GM23338 (cell line): ENCODE measurements at regions not wholly inside any gene's neighbourhood (a gene's known extent, or its start where the extent isn't known, plus 50 kb on each side); places are given as distances from the start of the nearest gene placed in this dataset.

ENCODE experiments used
- ATAC-seq: fragments of 200-7000 bp; cut with Tn5 transposase; 3 replicates; pipeline ENCODE4 v1.9.1; 2020
- DNase-seq: peaks from one replicate; pipeline ENCODE4 v3.0.0-alpha.2; 2015; ENCODE audit warnings: low spot score
- H2AFZ ChIP-seq: fragments of 200-600 bp; sonication (generic); 2 replicates; pipeline ENCODE4 v1.8.0; 2016; ENCODE audit warnings: antibody characterized with exemption, mild to moderate bottlenecking, moderate library complexity
- H3F3A ChIP-seq: fragments of 200-600 bp; sonication (generic); replicated peaks from 2 replicates; pipeline ENCODE4 v1.8.0; 2017; ENCODE audit warnings: antibody characterized with exemption, mixed run types, low read depth
- H3K27ac ChIP-seq: fragments of 200-600 bp; sonication (generic); 2 replicates; pipeline ENCODE4 v1.6.1; 2016; ENCODE audit warnings: low read depth
- H3K27me3 ChIP-seq: fragments of 200-600 bp; sonication (generic); 2 replicates; pipeline ENCODE4 v1.8.0; 2016; ENCODE audit warnings: mild to moderate bottlenecking, mixed run types, moderate library complexity; ENCODE audit not compliant: insufficient read depth
- H3K36me3 ChIP-seq: fragments of 200-600 bp; sonication (generic); 2 replicates; pipeline ENCODE4 v1.8.0; 2016; ENCODE audit warnings: mild to moderate bottlenecking; ENCODE audit not compliant: insufficient read depth
- H3K4me1 ChIP-seq: fragments of 200-600 bp; sonication (generic); 2 replicates; pipeline ENCODE4 v1.8.0; 2016; ENCODE audit warnings: mild to moderate bottlenecking, moderate library complexity; ENCODE audit not compliant: insufficient read depth
- H3K4me2 ChIP-seq: fragments of 200-600 bp; sonication (generic); 2 replicates; pipeline ENCODE4 v1.7.1; 2017; ENCODE audit warnings: mixed run types
- H3K4me3 ChIP-seq: fragments of 200-600 bp; sonication (generic); 2 replicates; pipeline ENCODE4 v1.6.1; 2016; ENCODE audit warnings: mixed run types
- H3K79me2 ChIP-seq: fragments of 200-600 bp; sonication (generic); replicated peaks from 2 replicates; pipeline ENCODE4 v1.8.0; 2017; ENCODE audit warnings: mild to moderate bottlenecking; ENCODE audit not compliant: insufficient read depth
- H3K9me2 ChIP-seq: fragments of 200-600 bp; sonication (generic); 2 replicates; pipeline ENCODE4 v1.8.0; 2017; ENCODE audit not compliant: insufficient read depth
- H4K20me1 ChIP-seq: fragments of 200-600 bp; sonication (generic); replicated peaks from 2 replicates; pipeline ENCODE4 v1.8.0; 2017; ENCODE audit warnings: mild to moderate bottlenecking; ENCODE audit not compliant: insufficient read depth
- H3K27ac Mint-ChIP-seq: 2 replicates; pipeline ENCODE4 v1.8.0; 2020; ENCODE audit warnings: inconsistent platforms, mild to moderate bottlenecking, moderate library complexity, mixed read lengths
- H3K27me3 Mint-ChIP-seq: 3 replicates; pipeline ENCODE4 v1.8.0; 2022; ENCODE audit warnings: low read depth, mild to moderate bottlenecking, moderate library complexity, mixed read lengths, inconsistent platforms; ENCODE audit not compliant: insufficient read depth, poor library complexity
- H3K36me3 Mint-ChIP-seq: 3 replicates; pipeline ENCODE4 v1.8.0; 2021; ENCODE audit warnings: low read depth, mild to moderate bottlenecking, inconsistent platforms, moderate library complexity, mixed read lengths
- H3K4me1 Mint-ChIP-seq: 3 replicates; pipeline ENCODE4 v1.8.0; 2020; ENCODE audit warnings: mild to moderate bottlenecking, inconsistent platforms, mixed read lengths
- H3K4me3 Mint-ChIP-seq: 3 replicates; pipeline ENCODE4 v1.8.0; 2021; ENCODE audit warnings: moderate library complexity, mild to moderate bottlenecking, inconsistent platforms, mixed read lengths
- H3K9me3 Mint-ChIP-seq: 3 replicates; pipeline ENCODE4 v1.8.0; 2020; ENCODE audit warnings: moderate library complexity, mild to moderate bottlenecking, inconsistent platforms, mixed read lengths
- CREB1 ChIP-seq: fragments of 250-450 bp; sonication (Bioruptor Pico); IDR thresholded peaks from 2 replicates; pipeline ENCODE4 v1.5.0; 2020; ENCODE audit warnings: low read depth, mild to moderate bottlenecking, moderate library complexity
- EZH2 ChIP-seq: fragments of 200-600 bp; sonication (generic); IDR thresholded peaks from one replicate; pipeline ENCODE4 v1.8.0; 2017; ENCODE audit warnings: antibody characterized with exemption, mild to moderate bottlenecking, low read depth; ENCODE audit not compliant: unreplicated experiment
- EZH2phosphoT487 ChIP-seq: fragments of 200-600 bp; sonication (generic); IDR thresholded peaks from one replicate; pipeline ENCODE4 v1.8.1; 2018; ENCODE audit warnings: antibody characterized with exemption; ENCODE audit not compliant: unreplicated experiment
- JUNB ChIP-seq: IDR thresholded peaks from one replicate; pipeline ENCODE4 v1.6.1; 2016; ENCODE audit warnings: antibody characterized with exemption; ENCODE audit not compliant: unreplicated experiment
- NANOG ChIP-seq: IDR thresholded peaks from 2 replicates; pipeline ENCODE4 v1.6.1; 2016; ENCODE audit warnings: antibody characterized with exemption, borderline replicate concordance
- POLR2AphosphoS5 ChIP-seq: IDR thresholded peaks from 2 replicates; pipeline ENCODE4 v1.6.1; 2016; ENCODE audit warnings: antibody characterized with exemption, low read depth
- STAT1 ChIP-seq: IDR thresholded peaks from one replicate; pipeline ENCODE4 v1.6.1; 2016; ENCODE audit warnings: antibody characterized with exemption; ENCODE audit not compliant: unreplicated experiment
- ZNF114 ChIP-seq: fragments of 250-450 bp; sonication (Bioruptor Pico); IDR thresholded peaks from 2 replicates; pipeline ENCODE4 v1.5.0; 2020; ENCODE audit warnings: mild to moderate bottlenecking, moderate library complexity
- ZNF331 ChIP-seq: fragments of 250-450 bp; sonication (Bioruptor Pico); IDR thresholded peaks from 2 replicates; pipeline ENCODE4 v1.5.0; 2020; ENCODE audit warnings: low read depth, mild to moderate bottlenecking, moderate library complexity
- TF ChIP-seq, protein P1 (sequence below): fragments of 250-450 bp; sonication (Bioruptor Pico); IDR thresholded peaks from 2 replicates; pipeline ENCODE4 v1.5.0; 2020; ENCODE audit warnings: mild to moderate bottlenecking, moderate library complexity
- TF ChIP-seq, protein P2 (sequence below), 2 experiments: fragments of 200-600 bp in 1 of 2; sonication (generic) in 1 of 2; conservative IDR thresholded peaks; 2 replicates each; pipeline versions ENCODE4 v1.5.1 to v1.6.1; 2016 to 2017; ENCODE audit warnings: antibody characterized with exemption in 2 of 2, low read depth in 2 of 2, mild to moderate bottlenecking in 2 of 2, moderate library complexity in 1 of 2
- TF ChIP-seq, protein P3 (sequence below): IDR thresholded peaks from 2 replicates; pipeline ENCODE4 v1.6.1; 2016; ENCODE audit warnings: antibody characterized with exemption
- TF ChIP-seq, protein P4 (sequence below): IDR thresholded peaks from one replicate; pipeline ENCODE4 v1.6.1; 2018; ENCODE audit warnings: antibody characterized with exemption; ENCODE audit not compliant: unreplicated experiment

DNA sequence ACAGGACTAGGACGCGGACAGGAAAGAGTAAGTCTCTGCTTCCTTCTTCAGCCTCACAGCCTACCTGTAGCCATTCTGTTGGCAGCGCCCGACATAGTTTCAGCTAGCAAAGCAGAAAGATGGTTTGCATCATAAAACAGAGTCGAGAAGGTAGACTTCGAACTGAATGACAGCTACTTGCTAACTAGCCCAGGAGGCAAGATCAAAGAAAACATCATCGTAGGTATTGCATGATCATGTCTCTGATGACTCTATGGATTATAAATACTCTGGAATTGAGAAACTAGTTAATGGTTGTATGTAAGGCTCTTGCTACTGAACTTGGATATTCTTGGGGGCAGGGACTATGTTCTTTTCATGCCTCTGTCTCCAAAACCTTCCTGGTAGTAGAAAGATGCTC is 333.1 kb upstream of the KLF3 start:
- no peaks in the 10 kb centered on the region for H3K79me2 ChIP-seq
- H4K20me1 ChIP-seq, result no peaks in the 10 kb centered on the region
- H2AFZ ChIP-seq, result no peak overlapping the region
- no peak overlapping the region for H3K4me2 ChIP-seq
- Mint-ChIP-seq H3K36me3 (no peaks in the 10 kb centered on the region; the same call in 2 of the 3 replicates), H3K4me3 (no peak overlapping the region), H3K9me3 (peaks cover 6% of the 10 kb centered on the region), H3K4me1 (peaks cover 18% of the 10 kb centered on the region), H3K27me3 (no peaks in the 10 kb centered on the region), H3K27ac (no peak overlapping the region)
- no peaks in the 10 kb centered on the region for H3K27me3 ChIP-seq
- ATAC-seq (no peak), DNase-seq (no peak)
- peaks cover 6% of the 10 kb centered on the region; the same call in 1 of the 2 replicates for H3K4me1 ChIP-seq
- H3K36me3 ChIP-seq, result no peaks in the 10 kb centered on the region
- H3F3A ChIP-seq, result no peaks in the 10 kb centered on the region
- TF ChIP-seq, protein P1, sequence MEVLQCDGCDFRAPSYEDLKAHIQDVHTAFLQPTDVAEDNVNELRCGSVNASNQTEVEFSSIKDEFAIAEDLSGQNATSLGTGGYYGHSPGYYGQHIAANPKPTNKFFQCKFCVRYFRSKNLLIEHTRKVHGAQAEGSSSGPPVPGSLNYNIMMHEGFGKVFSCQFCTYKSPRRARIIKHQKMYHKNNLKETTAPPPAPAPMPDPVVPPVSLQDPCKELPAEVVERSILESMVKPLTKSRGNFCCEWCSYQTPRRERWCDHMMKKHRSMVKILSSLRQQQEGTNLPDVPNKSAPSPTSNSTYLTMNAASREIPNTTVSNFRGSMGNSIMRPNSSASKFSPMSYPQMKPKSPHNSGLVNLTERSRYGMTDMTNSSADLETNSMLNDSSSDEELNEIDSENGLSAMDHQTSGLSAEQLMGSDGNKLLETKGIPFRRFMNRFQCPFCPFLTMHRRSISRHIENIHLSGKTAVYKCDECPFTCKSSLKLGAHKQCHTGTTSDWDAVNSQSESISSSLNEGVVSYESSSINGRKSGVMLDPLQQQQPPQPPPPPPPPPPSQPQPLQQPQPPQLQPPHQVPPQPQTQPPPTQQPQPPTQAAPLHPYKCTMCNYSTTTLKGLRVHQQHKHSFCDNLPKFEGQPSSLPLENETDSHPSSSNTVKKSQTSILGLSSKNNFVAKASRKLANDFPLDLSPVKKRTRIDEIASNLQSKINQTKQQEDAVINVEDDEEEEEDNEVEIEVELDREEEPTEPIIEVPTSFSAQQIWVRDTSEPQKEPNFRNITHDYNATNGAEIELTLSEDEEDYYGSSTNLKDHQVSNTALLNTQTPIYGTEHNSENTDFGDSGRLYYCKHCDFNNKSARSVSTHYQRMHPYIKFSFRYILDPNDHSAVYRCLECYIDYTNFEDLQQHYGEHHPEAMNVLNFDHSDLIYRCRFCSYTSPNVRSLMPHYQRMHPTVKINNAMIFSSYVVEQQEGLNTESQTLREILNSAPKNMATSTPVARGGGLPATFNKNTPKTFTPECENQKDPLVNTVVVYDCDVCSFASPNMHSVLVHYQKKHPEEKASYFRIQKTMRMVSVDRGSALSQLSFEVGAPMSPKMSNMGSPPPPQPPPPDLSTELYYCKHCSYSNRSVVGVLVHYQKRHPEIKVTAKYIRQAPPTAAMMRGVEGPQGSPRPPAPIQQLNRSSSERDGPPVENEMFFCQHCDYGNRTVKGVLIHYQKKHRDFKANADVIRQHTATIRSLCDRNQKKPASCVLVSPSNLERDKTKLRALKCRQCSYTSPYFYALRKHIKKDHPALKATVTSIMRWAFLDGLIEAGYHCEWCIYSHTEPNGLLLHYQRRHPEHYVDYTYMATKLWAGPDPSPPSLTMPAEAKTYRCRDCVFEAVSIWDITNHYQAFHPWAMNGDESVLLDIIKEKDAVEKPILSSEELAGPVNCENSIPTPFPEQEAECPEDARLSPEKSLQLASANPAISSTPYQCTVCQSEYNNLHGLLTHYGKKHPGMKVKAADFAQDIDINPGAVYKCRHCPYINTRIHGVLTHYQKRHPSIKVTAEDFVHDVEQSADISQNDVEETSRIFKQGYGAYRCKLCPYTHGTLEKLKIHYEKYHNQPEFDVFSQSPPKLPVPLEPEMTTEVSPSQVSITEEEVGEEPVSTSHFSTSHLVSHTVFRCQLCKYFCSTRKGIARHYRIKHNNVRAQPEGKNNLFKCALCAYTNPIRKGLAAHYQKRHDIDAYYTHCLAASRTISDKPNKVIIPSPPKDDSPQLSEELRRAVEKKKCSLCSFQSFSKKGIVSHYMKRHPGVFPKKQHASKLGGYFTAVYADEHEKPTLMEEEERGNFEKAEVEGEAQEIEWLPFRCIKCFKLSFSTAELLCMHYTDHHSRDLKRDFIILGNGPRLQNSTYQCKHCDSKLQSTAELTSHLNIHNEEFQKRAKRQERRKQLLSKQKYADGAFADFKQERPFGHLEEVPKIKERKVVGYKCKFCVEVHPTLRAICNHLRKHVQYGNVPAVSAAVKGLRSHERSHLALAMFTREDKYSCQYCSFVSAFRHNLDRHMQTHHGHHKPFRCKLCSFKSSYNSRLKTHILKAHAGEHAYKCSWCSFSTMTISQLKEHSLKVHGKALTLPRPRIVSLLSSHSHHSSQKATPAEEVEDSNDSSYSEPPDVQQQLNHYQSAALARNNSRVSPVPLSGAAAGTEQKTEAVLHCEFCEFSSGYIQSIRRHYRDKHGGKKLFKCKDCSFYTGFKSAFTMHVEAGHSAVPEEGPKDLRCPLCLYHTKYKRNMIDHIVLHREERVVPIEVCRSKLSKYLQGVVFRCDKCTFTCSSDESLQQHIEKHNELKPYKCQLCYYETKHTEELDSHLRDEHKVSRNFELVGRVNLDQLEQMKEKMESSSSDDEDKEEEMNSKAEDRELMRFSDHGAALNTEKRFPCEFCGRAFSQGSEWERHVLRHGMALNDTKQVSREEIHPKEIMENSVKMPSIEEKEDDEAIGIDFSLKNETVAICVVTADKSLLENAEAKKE, result no peak
- TF ChIP-seq ZNF331 (CRISPR knock-in tag) (no peak), EZH2phosphoT487 (no peak), NANOG (no peak), POLR2AphosphoS5 (no peak), ZNF114 (no peak), JUNB (no peak), STAT1 (no peak), CREB1 (no peak), EZH2 (no peak)
- TF ChIP-seq, protein P2, sequence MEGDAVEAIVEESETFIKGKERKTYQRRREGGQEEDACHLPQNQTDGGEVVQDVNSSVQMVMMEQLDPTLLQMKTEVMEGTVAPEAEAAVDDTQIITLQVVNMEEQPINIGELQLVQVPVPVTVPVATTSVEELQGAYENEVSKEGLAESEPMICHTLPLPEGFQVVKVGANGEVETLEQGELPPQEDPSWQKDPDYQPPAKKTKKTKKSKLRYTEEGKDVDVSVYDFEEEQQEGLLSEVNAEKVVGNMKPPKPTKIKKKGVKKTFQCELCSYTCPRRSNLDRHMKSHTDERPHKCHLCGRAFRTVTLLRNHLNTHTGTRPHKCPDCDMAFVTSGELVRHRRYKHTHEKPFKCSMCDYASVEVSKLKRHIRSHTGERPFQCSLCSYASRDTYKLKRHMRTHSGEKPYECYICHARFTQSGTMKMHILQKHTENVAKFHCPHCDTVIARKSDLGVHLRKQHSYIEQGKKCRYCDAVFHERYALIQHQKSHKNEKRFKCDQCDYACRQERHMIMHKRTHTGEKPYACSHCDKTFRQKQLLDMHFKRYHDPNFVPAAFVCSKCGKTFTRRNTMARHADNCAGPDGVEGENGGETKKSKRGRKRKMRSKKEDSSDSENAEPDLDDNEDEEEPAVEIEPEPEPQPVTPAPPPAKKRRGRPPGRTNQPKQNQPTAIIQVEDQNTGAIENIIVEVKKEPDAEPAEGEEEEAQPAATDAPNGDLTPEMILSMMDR (conservative IDR thresholded peaks at IDR 0.05; ENCODE audit: low read depth in 2 of 2), result no peak
- TF ChIP-seq, protein P3, sequence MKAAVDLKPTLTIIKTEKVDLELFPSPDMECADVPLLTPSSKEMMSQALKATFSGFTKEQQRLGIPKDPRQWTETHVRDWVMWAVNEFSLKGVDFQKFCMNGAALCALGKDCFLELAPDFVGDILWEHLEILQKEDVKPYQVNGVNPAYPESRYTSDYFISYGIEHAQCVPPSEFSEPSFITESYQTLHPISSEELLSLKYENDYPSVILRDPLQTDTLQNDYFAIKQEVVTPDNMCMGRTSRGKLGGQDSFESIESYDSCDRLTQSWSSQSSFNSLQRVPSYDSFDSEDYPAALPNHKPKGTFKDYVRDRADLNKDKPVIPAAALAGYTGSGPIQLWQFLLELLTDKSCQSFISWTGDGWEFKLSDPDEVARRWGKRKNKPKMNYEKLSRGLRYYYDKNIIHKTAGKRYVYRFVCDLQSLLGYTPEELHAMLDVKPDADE, result no peak
- TF ChIP-seq, protein P4, sequence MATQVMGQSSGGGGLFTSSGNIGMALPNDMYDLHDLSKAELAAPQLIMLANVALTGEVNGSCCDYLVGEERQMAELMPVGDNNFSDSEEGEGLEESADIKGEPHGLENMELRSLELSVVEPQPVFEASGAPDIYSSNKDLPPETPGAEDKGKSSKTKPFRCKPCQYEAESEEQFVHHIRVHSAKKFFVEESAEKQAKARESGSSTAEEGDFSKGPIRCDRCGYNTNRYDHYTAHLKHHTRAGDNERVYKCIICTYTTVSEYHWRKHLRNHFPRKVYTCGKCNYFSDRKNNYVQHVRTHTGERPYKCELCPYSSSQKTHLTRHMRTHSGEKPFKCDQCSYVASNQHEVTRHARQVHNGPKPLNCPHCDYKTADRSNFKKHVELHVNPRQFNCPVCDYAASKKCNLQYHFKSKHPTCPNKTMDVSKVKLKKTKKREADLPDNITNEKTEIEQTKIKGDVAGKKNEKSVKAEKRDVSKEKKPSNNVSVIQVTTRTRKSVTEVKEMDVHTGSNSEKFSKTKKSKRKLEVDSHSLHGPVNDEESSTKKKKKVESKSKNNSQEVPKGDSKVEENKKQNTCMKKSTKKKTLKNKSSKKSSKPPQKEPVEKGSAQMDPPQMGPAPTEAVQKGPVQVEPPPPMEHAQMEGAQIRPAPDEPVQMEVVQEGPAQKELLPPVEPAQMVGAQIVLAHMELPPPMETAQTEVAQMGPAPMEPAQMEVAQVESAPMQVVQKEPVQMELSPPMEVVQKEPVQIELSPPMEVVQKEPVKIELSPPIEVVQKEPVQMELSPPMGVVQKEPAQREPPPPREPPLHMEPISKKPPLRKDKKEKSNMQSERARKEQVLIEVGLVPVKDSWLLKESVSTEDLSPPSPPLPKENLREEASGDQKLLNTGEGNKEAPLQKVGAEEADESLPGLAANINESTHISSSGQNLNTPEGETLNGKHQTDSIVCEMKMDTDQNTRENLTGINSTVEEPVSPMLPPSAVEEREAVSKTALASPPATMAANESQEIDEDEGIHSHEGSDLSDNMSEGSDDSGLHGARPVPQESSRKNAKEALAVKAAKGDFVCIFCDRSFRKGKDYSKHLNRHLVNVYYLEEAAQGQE, result no peak
- no peak overlapping the region for H3K4me3 ChIP-seq
- H3K9me2 ChIP-seq, result no peaks in the 10 kb centered on the region
- H3K27ac ChIP-seq, result no peak overlapping the region
